ENCODE measurements at regions not wholly inside any gene's neighbourhood (a gene's known extent, or its start where the extent isn't known, plus 50 kb on each side); places are given as distances from the start of the nearest gene placed in this dataset.

- H3K4me3 ChIP-seq (ENCODE audit: insufficient read depth, low read depth, low read length), result no peak overlapping the region
- H3K36me3 ChIP-seq (replicated peaks; ENCODE audit: control insufficient read depth, insufficient read depth, low read length), result no peaks in the 10 kb centered on the region
- no peaks in the 10 kb centered on the region for H3K27me3 ChIP-seq (ENCODE audit: control insufficient read depth, insufficient read depth, low read length)
- no peak for DNase-seq
These were observed 979.0 kb upstream of the PIK3C3 start for GRCh38 chr18:40976050-40976449.

DNA sequence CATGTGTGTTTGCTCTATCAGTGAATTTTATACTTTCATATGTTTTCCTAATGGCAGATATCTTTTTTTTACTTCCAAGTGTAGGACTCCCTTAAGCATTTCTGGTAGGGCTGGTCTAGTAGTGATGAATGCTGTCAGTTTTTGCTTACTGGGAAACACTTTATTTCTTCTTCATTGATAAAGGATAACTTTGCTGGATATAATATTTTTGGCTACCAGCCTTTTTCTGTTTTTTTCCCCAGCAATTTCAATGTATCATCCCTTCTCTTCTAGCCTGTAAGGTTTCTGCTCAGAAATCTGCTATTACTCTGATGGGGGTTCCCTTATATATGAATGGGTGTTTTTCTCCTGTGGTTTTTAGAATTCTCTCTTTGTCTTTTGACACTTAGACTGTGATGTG lies 980.6 kb upstream of the PIK3C3 start:
- H3K27me3 ChIP-seq (ENCODE audit: control insufficient read depth, insufficient read depth, low read length), result no peaks in the 10 kb centered on the region
- no peak for DNase-seq
- H3K4me3 ChIP-seq (ENCODE audit: insufficient read depth, low read depth, low read length), result no peak overlapping the region
- no peaks in the 10 kb centered on the region for H3K36me3 ChIP-seq (replicated peaks; ENCODE audit: control insufficient read depth, insufficient read depth, low read length)

DNA sequence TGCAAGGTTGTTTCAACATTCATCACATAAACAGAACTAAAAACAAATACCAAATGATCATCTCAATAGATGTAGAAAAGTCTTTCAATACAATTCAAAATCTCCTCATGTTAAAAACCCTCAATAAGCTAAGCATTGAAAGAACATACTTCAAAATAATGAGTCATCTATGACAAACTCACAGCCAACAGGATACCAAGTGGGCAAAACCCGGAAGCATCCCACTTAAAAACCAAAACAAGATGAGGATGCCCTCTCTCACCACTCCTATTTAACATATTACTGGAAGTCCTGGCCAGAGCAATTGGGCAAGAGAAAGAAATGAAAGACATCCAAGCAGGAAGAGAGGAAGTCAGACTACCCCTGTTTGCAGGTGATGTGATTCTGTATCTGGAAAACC lies 992.2 kb upstream of the PIK3C3 start:
- DNase-seq, result no peak
- H3K27me3 ChIP-seq (ENCODE audit: control insufficient read depth, insufficient read depth, low read length), result no peaks in the 10 kb centered on the region
- H3K36me3 ChIP-seq (replicated peaks; ENCODE audit: control insufficient read depth, insufficient read depth, low read length), result no peaks in the 10 kb centered on the region
- H3K4me3 ChIP-seq (ENCODE audit: insufficient read depth, low read depth, low read length), result no peak overlapping the region

GRCh38 chr18:40957533-40958070 lies 997.4 kb upstream of the PIK3C3 start:
- Histone ChIP-seq H3K27me3 (ENCODE audit: control insufficient read depth, insufficient read depth, low read length) (no peaks in the 10 kb centered on the region), H3K4me3 (ENCODE audit: insufficient read depth, low read depth, low read length) (no peak overlapping the region), H3K36me3 (replicated peaks; ENCODE audit: control insufficient read depth, insufficient read depth, low read length) (no peaks in the 10 kb centered on the region)
- DNase-seq, result peak; percentile 21

GRCh38 chr18:40956213-40956612 lies 998.8 kb upstream of the PIK3C3 start:
- no peak for DNase-seq
- no peak overlapping the region for H3K4me3 ChIP-seq (ENCODE audit: insufficient read depth, low read depth, low read length)
- H3K36me3 ChIP-seq (replicated peaks; ENCODE audit: control insufficient read depth, insufficient read depth, low read length), result no peaks in the 10 kb centered on the region
- H3K27me3 ChIP-seq (ENCODE audit: control insufficient read depth, insufficient read depth, low read length), result no peaks in the 10 kb centered on the region

DNA sequence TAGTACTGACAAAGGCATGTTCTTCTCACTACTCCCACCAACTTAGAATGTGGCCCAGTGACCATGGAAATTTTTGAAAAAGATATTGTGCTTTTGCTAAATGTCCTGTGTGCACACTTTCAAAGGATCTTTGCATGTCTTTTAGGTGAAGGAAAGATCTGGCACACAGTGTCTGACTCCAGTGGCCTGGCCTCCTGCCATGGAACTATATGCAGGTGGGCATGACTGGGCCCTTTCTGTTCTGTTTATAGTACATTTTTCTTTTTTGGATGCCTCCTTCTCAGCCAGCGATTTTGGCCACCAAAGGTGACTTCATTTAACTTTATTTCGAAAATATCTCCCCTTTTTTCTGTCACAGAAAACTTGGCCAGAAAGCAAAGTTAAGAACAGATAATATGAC lies 999.7 kb upstream of the PIK3C3 start:
- H3K27me3 ChIP-seq (ENCODE audit: control insufficient read depth, insufficient read depth, low read length), result no peaks in the 10 kb centered on the region
- no peaks in the 10 kb centered on the region for H3K36me3 ChIP-seq (replicated peaks; ENCODE audit: control insufficient read depth, insufficient read depth, low read length)
- DNase-seq, result no peak
- no peak overlapping the region for H3K4me3 ChIP-seq (ENCODE audit: insufficient read depth, low read depth, low read length)

DNA sequence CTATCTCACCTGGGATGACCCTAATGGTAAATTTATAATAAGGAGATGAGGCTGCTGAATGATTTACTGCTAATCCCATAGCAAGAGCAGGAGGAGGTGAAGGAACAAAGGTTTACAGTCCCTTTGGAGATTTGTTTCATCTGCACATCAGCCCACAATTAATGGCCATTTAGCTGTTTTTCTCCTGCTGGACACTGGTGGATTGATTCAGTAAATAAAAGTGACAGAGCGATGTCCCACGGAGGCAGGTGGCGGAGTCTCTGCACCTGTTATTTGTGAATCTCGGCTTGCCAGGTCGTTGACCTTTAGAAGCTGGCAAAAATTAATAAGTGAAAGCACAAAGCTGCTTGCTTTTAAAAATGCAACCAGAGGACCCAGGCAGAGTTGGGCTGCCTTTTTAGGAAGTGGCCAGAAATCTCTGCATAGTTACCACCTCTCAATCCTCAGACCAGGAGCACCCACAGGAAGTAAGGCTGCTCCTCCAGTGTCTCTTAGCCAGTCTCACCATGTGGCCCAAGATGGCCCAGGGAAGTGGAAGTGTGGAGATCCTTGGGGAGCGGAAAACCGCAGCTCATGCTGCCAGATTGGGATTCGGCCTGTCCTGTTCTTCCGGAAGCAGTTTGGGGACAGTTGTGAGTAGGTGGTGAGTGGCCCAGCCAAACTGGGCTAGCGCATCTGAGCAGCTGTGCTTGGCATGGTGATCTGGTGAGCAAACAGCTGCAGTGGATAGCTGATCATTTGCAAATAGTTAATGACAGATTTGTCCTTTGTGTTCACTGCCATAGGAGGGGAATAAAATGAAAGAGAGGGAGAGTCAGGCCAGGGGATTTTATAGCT lies 1005.7 kb upstream of the PIK3C3 start:
- H3K4me3 ChIP-seq (ENCODE audit: insufficient read depth, low read depth, low read length), result no peak overlapping the region
- DNase-seq, result no peak
- no peaks in the 10 kb centered on the region for H3K27me3 ChIP-seq (ENCODE audit: control insufficient read depth, insufficient read depth, low read length)
- H3K36me3 ChIP-seq (replicated peaks; ENCODE audit: control insufficient read depth, insufficient read depth, low read length), result no peaks in the 10 kb centered on the region

- Histone ChIP-seq H3K4me3 (ENCODE audit: insufficient read depth, low read depth, low read length) (no peak overlapping the region), H3K36me3 (replicated peaks; ENCODE audit: control insufficient read depth, insufficient read depth, low read length) (no peaks in the 10 kb centered on the region), H3K27me3 (ENCODE audit: control insufficient read depth, insufficient read depth, low read length) (no peaks in the 10 kb centered on the region)
- DNase-seq, result no peak
These were observed 1010.5 kb upstream of the PIK3C3 start for GRCh38 chr18:40944576-40944975.

DNA sequence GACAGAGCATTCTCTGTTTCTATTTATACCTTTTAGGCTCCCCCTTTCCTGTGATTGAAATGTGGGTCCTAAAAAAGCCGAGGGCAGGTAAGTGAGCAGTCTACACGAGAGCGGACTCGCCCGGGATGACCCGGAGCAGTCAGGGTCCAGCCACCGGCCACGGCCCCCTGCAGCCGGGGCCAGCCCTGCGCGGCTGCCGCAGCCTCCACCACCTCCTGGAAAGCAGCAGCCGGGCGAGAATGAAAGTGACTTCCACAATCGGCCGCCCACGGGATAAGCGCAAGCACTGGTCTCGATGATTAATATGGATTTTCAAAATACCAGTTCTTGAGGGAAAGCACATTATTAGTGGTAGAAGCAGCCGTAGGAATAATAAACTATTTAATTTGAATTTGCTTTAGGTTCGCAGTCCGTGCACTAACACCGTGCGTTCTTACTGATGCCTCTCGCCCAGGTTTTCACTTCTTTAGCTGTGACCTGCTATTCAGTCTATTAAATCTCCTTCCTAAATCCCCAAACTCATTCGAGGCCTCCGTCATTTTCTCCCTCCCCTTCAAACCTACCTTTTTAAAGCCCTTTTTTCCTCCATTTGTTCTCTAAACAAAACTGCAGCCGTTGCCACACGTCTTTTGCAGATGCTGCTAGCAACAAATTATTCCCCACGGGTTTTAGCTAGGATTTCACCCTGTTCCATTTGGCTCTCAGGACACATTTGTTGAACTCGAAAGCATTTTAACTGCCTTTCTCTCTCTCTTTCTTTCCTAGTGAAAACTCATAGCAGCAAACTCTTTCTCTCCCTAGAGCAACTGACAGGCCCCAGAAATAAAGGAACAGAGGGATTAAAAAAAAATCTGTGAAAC lies 1015.1 kb upstream of the PIK3C3 start:
- no peaks in the 10 kb centered on the region for H3K27me3 ChIP-seq (ENCODE audit: control insufficient read depth, insufficient read depth, low read length)
- DNase-seq, result peak; percentile 17
- no peak overlapping the region for H3K4me3 ChIP-seq (ENCODE audit: insufficient read depth, low read depth, low read length)
- H3K36me3 ChIP-seq (replicated peaks; ENCODE audit: control insufficient read depth, insufficient read depth, low read length), result no peaks in the 10 kb centered on the region

DNA sequence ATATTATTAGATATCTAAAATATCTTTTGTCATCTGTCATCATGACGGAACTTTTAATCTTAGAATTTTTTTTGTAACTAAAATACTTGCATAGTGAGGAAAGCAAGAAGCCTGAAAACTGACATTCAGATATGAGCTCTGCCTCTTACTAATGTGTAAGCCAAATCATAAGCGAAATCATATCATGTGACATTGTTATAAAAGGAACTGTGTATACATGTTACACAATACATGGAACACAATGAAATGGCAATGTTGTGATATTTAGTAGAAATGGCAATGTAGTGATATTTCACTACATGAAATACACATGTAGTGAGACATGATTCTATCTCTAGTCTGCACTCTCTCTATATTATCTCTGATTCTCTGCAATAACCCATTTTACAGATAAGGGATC lies 1016.4 kb upstream of the PIK3C3 start:
- H3K27me3 ChIP-seq (ENCODE audit: control insufficient read depth, insufficient read depth, low read length), result no peaks in the 10 kb centered on the region
- no peaks in the 10 kb centered on the region for H3K36me3 ChIP-seq (replicated peaks; ENCODE audit: control insufficient read depth, insufficient read depth, low read length)
- no peak for DNase-seq
- no peak overlapping the region for H3K4me3 ChIP-seq (ENCODE audit: insufficient read depth, low read depth, low read length)

DNA sequence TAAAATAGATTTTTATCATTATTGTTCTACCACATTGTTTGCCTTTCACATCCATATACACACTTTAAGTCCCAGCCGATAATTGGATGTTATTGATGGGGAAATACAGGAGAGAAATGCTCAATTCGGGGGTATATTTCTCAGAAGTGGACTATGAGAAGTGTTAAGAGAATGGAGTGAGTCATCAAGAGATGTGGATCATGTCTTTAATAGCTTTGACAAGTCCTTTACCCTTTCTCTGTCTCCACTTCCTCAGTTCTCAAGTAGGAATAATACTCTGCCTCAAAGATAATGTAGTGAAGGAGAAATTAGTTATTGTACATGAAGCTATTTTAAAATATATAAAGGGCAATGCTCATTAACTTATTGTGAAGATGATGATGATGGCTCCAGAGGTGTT lies 1017.6 kb upstream of the PIK3C3 start:
- no peak for DNase-seq
- Histone ChIP-seq H3K36me3 (replicated peaks; ENCODE audit: control insufficient read depth, insufficient read depth, low read length) (no peaks in the 10 kb centered on the region), H3K4me3 (ENCODE audit: insufficient read depth, low read depth, low read length) (no peak overlapping the region), H3K27me3 (ENCODE audit: control insufficient read depth, insufficient read depth, low read length) (no peaks in the 10 kb centered on the region)

DNA sequence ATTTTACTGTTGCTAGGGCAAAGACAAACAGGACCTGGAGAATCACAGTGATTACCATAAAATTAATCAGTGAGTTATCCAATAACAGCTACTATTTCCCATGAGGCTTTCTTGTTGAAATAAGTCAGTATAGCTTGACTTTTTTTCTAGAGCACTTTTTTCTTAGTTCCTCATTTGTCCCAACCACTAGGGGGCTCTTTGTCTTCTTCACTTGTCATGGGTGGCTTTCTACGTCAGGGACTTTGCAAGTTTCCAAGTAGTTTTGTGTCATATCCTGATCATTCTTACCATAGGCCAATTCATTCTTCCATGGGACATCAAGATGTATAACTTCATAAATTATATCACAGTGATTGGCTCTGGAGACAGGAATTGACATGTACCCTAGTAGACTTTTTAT lies 1019.6 kb upstream of the PIK3C3 start:
- Histone ChIP-seq H3K4me3 (ENCODE audit: insufficient read depth, low read depth, low read length) (no peak overlapping the region), H3K27me3 (ENCODE audit: control insufficient read depth, insufficient read depth, low read length) (no peaks in the 10 kb centered on the region), H3K36me3 (replicated peaks; ENCODE audit: control insufficient read depth, insufficient read depth, low read length) (no peaks in the 10 kb centered on the region)
- DNase-seq, result peak; percentile 46

DNA sequence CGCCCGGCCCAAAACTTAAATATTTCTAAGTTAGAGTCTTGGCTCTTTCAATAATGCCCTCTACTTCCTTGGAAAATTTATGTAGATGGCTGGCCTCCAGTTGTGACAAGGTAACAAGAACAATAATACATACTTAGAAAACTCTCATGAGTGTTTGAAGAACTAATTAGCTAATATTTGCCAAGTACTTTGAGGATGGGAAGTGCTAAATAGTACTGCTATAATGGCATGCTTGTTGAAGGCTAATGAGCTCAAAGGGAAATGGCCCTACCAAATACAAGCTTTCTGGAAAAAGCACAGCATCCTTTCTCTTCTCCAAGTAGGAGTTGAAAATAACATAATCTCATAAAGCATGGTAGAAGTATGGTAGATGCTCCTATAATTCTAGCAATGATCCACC lies 1022.2 kb upstream of the PIK3C3 start:
- no peak for DNase-seq
- Histone ChIP-seq H3K27me3 (ENCODE audit: control insufficient read depth, insufficient read depth, low read length) (no peaks in the 10 kb centered on the region), H3K36me3 (replicated peaks; ENCODE audit: control insufficient read depth, insufficient read depth, low read length) (no peaks in the 10 kb centered on the region), H3K4me3 (ENCODE audit: insufficient read depth, low read depth, low read length) (no peak overlapping the region)

DNA sequence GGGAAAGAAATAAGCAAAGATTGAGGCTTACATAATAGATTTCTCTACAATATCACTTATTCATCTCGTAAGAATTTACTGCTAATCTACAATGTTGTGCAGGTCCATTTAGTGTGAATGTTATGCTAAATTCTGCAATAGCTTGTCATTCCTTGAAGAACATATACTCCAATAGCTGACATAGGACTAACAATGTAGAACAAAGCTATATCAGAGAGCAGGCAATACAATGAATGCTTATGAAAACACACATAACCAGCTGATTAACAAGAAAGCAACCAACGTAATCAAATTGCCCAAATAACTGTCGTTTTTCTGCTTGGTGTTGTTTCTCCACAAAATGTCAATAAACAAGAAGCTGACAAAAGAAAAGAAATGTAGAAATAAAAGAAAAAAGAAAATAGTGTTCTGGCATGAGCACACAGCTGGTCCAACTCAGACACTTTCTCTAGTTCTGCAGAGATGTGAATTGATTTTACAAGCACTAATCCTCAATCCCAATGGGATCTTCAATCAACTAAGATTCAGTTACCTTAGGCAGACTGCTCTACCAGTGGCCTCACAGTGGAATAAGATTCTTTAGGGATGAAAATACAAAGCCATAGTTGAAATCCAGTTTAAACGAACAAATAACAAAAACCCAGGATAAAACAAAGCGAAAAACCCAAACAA lies 1024.7 kb upstream of the PIK3C3 start:
- Histone ChIP-seq H3K36me3 (replicated peaks; ENCODE audit: control insufficient read depth, insufficient read depth, low read length) (no peaks in the 10 kb centered on the region), H3K27me3 (ENCODE audit: control insufficient read depth, insufficient read depth, low read length) (no peaks in the 10 kb centered on the region), H3K4me3 (ENCODE audit: insufficient read depth, low read depth, low read length) (no peak overlapping the region)
- no peak for DNase-seq
